Natural killer cell treated with Interleukin-12 subunit alpha and Interleukin-12 subunit beta and Interleukin-15 and Interleukin-18, amount 100 ng/mL, for 72 hours (primary cell): ENCODE measurements at regions not wholly inside any gene's neighbourhood (a gene's known extent, or its start where the extent isn't known, plus 50 kb on each side); places are given as distances from the start of the nearest gene placed in this dataset.

Source experiments
- ATAC-seq, 2 donors: fragments of 150-1000 bp; cut with Tn5 transposase in 1 of 2; sonication (Bioruptor Pico), chemical (Tn5 transposase) in 1 of 2; 2 replicates each; pipeline ENCODE4 v1.10.0; 2021
- DNase-seq: peaks from one replicate; pipeline ENCODE4 v3.0.0; 2022; ENCODE audit warnings: low spot score
- H3K27ac Mint-ChIP-seq, 2 donors: 1 replicate in 1 of 2; 2 replicates in 1 of 2; pipeline ENCODE4 v1.8.0; 2022; ENCODE audit warnings: mixed read lengths in 2 of 2, mild to moderate bottlenecking in 1 of 2, moderate library complexity in 1 of 2
- H3K27me3 Mint-ChIP-seq, 2 donors: 1 replicate in 1 of 2; 2 replicates in 1 of 2; pipeline ENCODE4 v1.8.0; 2022; ENCODE audit warnings: mixed read lengths in 2 of 2
- H3K36me3 Mint-ChIP-seq: one replicate; pipeline ENCODE4 v1.8.0; 2022; ENCODE audit warnings: mixed read lengths
- H3K4me1 Mint-ChIP-seq, 2 donors: 1 replicate in 1 of 2; 2 replicates in 1 of 2; pipeline ENCODE4 v1.8.0; 2022; ENCODE audit warnings: low read depth in 2 of 2, mixed read lengths in 2 of 2, mild to moderate bottlenecking in 1 of 2
- H3K4me3 Mint-ChIP-seq: one replicate; pipeline ENCODE4 v1.8.0; 2022; ENCODE audit warnings: mixed read lengths
- H3K9me3 Mint-ChIP-seq: 2 replicates; pipeline ENCODE4 v1.8.0; 2022; ENCODE audit warnings: mixed read lengths

DNA sequence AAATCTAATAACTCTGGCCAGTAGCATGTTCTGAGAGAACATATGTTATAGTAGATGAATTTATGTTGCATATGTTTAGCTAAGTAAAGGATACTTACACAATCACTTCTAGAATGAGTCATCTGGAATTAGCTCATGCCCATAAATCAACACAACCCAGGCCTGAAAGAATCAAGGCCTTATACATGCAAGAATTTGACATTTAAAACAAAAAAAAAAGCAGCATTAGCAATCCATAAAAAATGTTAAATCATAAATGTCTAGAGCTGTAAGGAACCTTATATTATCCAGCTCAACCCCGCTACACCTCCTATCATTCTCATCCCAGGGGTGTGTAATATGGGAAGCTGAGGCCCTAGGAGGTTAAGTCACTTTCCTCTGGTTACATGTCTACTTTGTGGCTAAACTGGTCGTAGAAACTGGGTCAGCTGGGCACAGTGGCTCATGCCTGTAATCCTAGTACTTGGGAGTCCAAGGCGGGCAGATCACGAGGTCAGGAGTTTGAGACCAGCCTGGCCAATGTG lies 105.2 kb upstream of the CARMIL1 start:
- ATAC-seq (peak; percentile 82 to 87), DNase-seq (peak; percentile 70)
- Mint-ChIP-seq H3K27ac (peak overlapping the region; percentile 71 to 84), H3K27me3 (no peaks in the 10 kb centered on the region), H3K36me3 (no peaks in the 10 kb centered on the region), H3K4me3 (peak overlapping the region; percentile 53), H3K4me1 (peaks cover 59 to 63% of the 10 kb centered on the region in 2 donors), H3K9me3 (no peaks in the 10 kb centered on the region)

DNA sequence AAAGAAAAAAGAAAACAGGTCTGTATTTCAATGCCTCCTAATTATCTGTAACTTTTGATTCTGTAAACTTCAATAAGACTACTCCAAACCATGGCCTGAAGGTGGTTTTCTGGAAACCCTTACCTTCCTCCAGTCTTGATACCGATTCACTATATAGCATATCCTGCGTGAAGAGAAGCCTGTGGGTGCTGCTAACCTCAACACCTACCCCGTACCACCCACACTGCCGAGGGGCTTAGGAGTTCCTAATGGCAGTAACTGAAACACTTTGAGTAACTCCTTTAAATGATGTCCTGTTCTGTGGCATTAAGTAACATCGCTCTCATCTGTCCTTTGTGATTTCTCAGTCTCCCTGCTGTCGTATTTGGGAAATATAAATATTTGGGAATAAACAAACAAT lies 104.5 kb upstream of the CARMIL1 start:
- H3K4me3 Mint-ChIP-seq = peak overlapping the region; percentile 53

DNA sequence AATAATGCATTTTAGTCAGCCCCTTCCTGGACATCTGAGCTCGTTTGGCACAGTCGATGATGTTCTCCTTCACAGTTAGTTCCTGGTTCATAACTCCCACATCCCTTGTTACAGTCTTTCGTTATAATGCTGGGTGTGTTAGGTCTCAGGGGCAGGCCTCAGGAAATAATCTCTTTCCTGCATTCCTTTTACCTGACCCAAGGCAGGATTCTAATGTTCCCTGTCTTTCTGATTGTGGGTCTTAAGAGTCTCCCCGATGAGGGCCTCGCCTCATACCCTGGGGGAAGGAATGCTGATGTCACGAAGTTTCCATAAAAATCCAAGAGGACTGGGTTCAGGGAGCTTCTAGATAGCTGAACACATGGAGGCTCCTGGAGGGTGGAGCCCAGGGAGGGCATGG lies 104.0 kb upstream of the CARMIL1 start:
- H3K27me3 Mint-ChIP-seq = no peaks in the 10 kb centered on the region
- peak overlapping the region; percentile 53 for H3K4me3 Mint-ChIP-seq
- peaks cover 61 to 66% of the 10 kb centered on the region in 2 donors for H3K4me1 Mint-ChIP-seq
- H3K36me3 Mint-ChIP-seq = no peaks in the 10 kb centered on the region
- ATAC-seq (no peak), DNase-seq (no peak)
- peak overlapping the region; percentile 71 to 84 for H3K27ac Mint-ChIP-seq
- no peaks in the 10 kb centered on the region for H3K9me3 Mint-ChIP-seq

More for the DNA sequence above, 104.5 kb upstream of the CARMIL1 start:
- ATAC-seq (peak; percentile 49 to 54), DNase-seq (no peak)
- Mint-ChIP-seq H3K9me3 (no peaks in the 10 kb centered on the region), H3K27me3 (no peaks in the 10 kb centered on the region), H3K36me3 (no peaks in the 10 kb centered on the region), H3K27ac (peak overlapping the region; percentile 71 to 84), H3K4me1 (peaks cover 64 to 65% of the 10 kb centered on the region in 2 donors)

DNA sequence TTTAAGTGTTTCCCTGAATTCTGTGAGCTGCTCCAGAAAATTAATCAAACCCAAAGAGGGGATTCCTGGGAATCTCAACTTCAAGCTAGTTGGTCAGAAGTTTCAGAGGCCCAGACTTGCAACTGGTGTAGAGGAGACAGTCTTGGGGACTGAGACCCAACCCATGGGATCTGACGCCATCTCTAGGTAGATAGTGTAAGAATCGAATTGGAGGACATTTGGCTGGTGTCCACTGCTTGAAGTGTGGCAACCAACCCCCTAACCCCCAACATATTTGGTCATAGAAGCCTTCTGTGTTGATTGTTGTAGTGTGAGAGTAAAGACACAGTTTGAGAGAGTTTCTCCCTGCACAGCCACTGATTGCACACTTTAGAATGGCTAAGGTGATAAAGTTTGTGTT lies 103.5 kb upstream of the CARMIL1 start:
- peak overlapping the region; percentile 26 for H3K4me3 Mint-ChIP-seq
- H3K27me3 Mint-ChIP-seq = no peaks in the 10 kb centered on the region
- H3K9me3 Mint-ChIP-seq = no peaks in the 10 kb centered on the region
- ATAC-seq (no peak), DNase-seq (no peak)
- peak overlapping the region; percentile 71 to 84 for H3K27ac Mint-ChIP-seq
- peaks cover 65 to 70% of the 10 kb centered on the region in 2 donors for H3K4me1 Mint-ChIP-seq
- H3K36me3 Mint-ChIP-seq = no peaks in the 10 kb centered on the region

DNA sequence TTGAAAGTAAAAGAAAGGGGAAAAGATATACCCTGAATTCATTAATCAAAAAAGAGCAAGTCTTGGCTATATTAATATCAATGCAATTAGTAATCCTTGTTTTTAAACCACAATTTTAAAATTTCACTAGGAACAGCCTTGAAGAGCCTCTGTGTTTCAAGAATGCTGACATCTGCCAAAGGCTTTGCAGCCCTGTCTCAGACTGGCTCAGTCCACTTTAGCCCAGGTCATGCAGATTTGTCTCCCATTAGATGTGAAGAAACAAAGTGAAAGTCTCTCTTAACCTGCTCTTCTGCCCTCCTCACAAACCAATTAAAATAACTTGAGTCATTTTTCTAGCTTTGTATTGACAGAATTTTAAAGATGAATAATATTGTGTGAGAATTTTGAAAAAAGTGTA lies 102.7 kb upstream of the CARMIL1 start:
- no peak for ATAC-seq

DNA sequence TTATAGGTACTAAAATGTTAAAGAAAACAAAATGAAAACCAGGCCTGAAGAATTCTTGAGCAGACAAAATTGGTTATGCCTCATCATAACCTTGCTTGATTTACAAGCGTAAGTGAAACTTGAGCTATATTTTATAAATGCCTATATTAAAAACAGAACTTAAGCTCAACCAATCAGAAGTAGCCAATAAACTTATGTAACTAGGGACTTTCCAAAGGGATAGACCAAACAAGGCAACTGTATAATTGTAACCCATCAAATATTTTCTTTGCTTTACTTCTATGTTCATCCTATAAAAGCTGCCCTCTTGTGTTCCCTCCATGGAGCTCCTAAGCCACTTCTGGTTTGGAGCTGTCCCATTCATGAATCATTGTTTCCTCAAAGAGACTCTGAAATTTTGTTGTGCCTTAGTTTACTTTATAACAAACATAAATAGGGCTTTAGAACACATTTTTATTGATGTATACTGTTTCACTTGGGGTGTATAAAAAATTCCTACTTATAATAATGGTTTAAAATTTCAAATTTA lies 101.6 kb upstream of the CARMIL1 start:
- no peak for ATAC-seq
- H3K27ac Mint-ChIP-seq = peak overlapping the region; percentile 88 to 89
- H3K36me3 Mint-ChIP-seq = no peaks in the 10 kb centered on the region
- H3K9me3 Mint-ChIP-seq = no peaks in the 10 kb centered on the region
- no peak for DNase-seq
- H3K27me3 Mint-ChIP-seq = no peaks in the 10 kb centered on the region
- H3K4me1 Mint-ChIP-seq = peaks cover 64 to 73% of the 10 kb centered on the region in 2 donors
- no peak overlapping the region for H3K4me3 Mint-ChIP-seq

More for the DNA sequence above, 102.7 kb upstream of the CARMIL1 start:
- DNase-seq = no peak
- Mint-ChIP-seq H3K9me3 (no peaks in the 10 kb centered on the region), H3K27me3 (no peaks in the 10 kb centered on the region), H3K27ac (peak overlapping the region; percentile 71 to 89), H3K4me1 (peaks cover 63 to 68% of the 10 kb centered on the region in 2 donors), H3K36me3 (no peaks in the 10 kb centered on the region), H3K4me3 (peak overlapping the region; percentile 17)

DNA sequence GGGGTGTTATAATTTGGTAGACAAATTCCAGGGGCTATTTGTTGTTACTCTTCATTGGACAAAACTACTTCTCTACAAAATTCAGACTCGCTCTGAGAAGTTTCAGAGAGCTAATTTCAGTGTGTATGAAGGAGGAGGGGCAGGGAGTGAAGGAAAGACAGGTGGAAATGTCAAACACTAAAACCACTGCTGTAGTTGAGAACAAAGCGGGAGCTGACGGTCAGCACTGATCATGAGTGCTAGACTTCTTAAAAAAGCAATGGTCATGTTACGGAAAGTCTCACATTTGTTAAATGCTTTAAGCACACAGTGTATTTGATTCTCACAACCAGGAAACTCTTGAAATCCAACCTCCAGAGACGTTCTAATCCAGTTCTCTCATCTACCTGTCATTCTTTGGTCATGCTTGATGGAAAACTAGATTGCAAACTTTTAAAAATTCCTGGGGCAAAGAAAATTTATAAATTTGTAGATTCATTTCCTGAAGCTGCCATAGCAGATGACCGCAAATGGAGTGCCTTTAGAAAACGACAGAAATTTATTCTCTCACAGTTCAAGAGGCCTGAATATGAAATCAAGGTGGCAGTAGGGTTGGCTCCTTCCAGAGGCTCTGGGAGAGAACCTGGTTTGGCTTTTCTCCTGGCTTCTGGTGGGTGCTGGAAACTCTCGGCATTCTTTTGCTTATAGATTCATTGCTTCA lies 100.7 kb upstream of the CARMIL1 start:
- Mint-ChIP-seq H3K27ac (peak overlapping the region; percentile 88 to 89), H3K36me3 (no peaks in the 10 kb centered on the region), H3K9me3 (no peaks in the 10 kb centered on the region), H3K4me3 (peak overlapping the region; percentile 63), H3K27me3 (peaks cover 0 to 3% of the 10 kb centered on the region in 2 donors), H3K4me1 (peaks cover 58 to 70% of the 10 kb centered on the region in 2 donors)
- no peak for DNase-seq
- no peak for ATAC-seq

DNA sequence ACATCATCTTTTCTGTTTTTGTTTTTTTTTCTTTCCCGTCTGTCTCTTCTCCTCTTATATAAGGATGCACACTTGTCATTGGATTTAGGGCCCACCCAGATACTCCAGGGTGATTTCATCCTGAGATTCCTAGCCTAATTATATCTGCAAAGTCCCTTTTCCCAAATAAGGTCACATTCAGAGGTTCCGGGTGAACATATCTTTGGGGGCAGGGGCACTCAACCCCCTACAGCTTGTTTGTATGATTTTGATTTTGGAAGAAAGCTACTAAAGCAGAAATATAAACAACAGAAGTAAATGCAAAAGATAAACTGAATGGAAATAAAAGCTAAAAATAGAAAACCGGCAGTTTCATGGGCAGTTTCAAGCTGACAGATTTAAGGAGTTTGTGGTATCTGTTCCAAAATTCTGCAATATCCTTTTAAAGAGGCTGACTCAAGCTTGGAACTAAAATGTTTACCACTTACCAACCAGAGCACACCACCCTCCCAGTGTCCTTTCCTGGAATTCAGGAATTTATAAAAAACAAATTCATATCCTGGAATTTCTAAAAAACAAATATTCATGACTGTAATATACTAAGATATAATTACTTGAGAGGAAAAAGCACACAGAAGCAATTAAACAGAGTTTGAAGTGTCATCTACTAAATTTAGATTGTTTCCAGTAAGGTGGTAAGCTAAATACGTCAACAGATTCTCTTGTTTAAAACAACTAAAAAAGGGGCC lies 100.0 kb upstream of the CARMIL1 start:
- DNase-seq (no peak), ATAC-seq (peak; percentile 60 to 67)
- H3K27ac Mint-ChIP-seq = peak overlapping the region; percentile 88 to 89
- H3K27me3 Mint-ChIP-seq = peaks cover 0 to 3% of the 10 kb centered on the region in 2 donors
- H3K4me3 Mint-ChIP-seq = peak overlapping the region; percentile 63
- H3K36me3 Mint-ChIP-seq = no peaks in the 10 kb centered on the region
- peaks cover 51 to 62% of the 10 kb centered on the region in 2 donors for H3K4me1 Mint-ChIP-seq
- no peaks in the 10 kb centered on the region for H3K9me3 Mint-ChIP-seq

DNA sequence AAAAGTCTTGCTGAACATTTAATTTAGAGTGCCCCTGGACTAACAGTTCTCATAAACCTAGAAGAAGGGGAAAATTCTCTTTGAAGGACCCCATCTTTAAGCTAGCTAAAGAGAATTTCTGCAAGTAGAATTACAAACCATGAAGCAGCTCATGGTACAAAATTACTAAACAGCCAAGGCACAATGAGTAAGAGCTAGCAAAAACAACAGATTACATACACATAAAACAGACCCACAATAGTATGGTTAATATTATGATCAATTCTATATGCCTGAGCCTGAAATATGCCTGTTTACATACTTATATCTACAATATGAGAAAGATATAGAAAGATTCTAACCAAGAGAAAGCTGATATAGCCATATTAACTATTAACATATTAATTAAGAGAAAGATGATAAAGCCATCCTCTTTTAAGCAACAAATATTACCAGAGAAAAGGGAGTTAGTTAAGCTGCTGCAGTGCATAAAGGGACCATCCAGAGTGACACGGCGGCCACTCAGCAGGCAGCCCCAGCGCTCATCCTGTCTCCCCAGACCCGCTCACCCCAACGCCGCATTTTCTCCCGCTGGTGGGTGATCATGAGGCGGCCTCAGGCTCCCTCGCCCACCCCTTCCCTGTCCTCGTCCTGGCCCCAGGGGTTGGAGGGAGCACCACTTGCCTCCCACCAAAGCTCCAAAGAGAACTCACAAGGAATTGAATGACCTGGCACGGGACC lies 98.4 kb upstream of the CARMIL1 start:
- DNase-seq (no peak), ATAC-seq (no peak)
- peaks cover 38 to 49% of the 10 kb centered on the region in 2 donors for H3K4me1 Mint-ChIP-seq
- peak overlapping the region; percentile 88 to 89 for H3K27ac Mint-ChIP-seq
- H3K36me3 Mint-ChIP-seq = no peaks in the 10 kb centered on the region
- H3K9me3 Mint-ChIP-seq = no peaks in the 10 kb centered on the region
- peak overlapping the region; percentile 63 for H3K4me3 Mint-ChIP-seq
- H3K27me3 Mint-ChIP-seq = peaks cover 0 to 5% of the 10 kb centered on the region in 2 donors

DNA sequence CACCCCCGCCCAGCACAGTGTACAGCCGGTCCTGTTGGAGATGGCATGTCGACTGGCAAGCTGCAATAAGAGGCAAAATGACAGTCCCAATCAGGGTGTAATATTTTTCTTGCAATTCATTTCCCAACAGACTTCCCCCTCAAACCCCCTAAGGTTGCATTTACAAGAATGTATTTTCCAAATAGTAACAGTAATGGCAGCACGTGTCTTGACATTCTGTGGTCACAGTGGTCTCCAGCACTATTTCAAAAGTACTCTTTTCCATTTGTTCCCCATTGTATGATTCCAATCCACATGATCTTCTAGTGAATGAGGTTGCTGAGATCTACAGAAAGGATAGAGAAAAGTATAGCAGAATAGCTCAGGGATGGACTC lies 97.8 kb upstream of the CARMIL1 start:
- peaks cover 0 to 6% of the 10 kb centered on the region in 2 donors for H3K27me3 Mint-ChIP-seq
- peaks cover 34 to 51% of the 10 kb centered on the region in 2 donors for H3K4me1 Mint-ChIP-seq
- no peak for ATAC-seq
- no peaks in the 10 kb centered on the region for H3K36me3 Mint-ChIP-seq
- peak overlapping the region; percentile 60 to 69 for H3K27ac Mint-ChIP-seq
- H3K4me3 Mint-ChIP-seq = peak overlapping the region; percentile 33
- DNase-seq = no peak
- no peaks in the 10 kb centered on the region for H3K9me3 Mint-ChIP-seq

DNA sequence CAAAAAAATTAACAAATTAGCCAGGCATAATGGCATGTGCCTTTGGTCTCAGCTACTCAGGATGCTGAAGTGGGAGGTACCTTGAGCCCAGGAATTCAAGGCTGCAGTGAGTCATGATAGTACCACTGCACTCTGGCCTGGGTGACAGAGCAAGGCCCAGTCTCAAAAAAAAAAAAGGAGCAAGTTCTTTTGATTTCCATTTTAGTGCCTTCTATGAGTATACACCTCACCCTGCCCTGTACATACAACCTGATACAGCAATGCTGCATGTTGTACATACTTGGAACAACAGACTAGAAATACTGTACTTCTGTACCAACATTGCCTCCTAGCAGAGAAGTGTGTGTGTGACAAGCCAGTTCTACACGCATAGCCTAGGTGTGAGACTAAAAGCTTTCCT lies 97.3 kb upstream of the CARMIL1 start:
- peak overlapping the region; percentile 33 for H3K4me3 Mint-ChIP-seq
- H3K9me3 Mint-ChIP-seq = no peaks in the 10 kb centered on the region
- DNase-seq = no peak
- peaks cover 38 to 57% of the 10 kb centered on the region in 2 donors for H3K4me1 Mint-ChIP-seq
- peak; percentile 65 to 72 for ATAC-seq
- H3K27ac Mint-ChIP-seq = peak overlapping the region; percentile 60 to 69
- H3K27me3 Mint-ChIP-seq = peaks cover 0 to 8% of the 10 kb centered on the region in 2 donors
- H3K36me3 Mint-ChIP-seq = no peaks in the 10 kb centered on the region

DNA sequence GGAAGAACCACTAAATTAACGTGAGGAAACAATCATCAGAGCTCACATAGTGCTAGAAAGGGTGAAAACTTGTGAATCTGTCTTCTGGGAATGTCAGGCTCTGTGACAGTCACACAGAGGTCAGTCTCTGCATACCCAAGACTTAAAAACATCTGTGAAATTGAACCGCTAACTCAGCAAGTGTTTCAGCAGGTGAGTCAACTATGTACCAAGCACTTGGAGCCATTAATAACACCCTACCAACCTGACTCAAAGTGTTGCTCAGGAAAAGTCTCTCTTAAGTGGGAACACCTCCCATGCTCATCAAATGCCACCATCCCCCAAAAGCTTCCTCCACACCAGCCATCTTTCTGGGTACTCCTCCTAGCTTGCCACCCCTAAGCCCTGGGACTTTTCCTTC lies 92.3 kb upstream of the CARMIL1 start:
- Mint-ChIP-seq H3K4me3 (peak overlapping the region; percentile 37), H3K36me3 (no peaks in the 10 kb centered on the region), H3K27ac (no peak overlapping the region), H3K9me3 (no peaks in the 10 kb centered on the region), H3K27me3 (peaks cover 19 to 21% of the 10 kb centered on the region in 2 donors), H3K4me1 (peaks cover 18 to 25% of the 10 kb centered on the region in 2 donors)
- no peak for DNase-seq
- peak; percentile 56 to 73 for ATAC-seq

DNA sequence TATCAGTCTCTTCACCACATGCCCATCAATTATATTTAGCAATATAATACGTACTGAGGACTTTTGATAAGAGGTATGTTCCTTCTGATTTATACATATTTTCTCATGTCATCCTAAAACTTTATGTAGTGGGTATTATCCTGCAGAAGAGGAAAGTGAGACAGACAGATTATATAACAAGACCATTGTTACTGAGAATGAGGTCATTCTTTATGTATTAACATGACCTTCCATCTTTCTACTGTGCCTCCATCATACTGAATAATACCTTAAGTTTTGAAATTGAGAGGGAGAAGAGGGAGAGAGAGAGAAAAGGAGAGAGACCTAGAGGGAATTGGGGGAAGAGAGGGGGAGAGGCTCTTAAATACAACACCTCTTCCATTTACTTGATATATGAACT lies 90.9 kb upstream of the CARMIL1 start:
- ATAC-seq (no peak), DNase-seq (no peak)
- no peaks in the 10 kb centered on the region for H3K36me3 Mint-ChIP-seq
- H3K4me1 Mint-ChIP-seq = peaks cover 13 to 15% of the 10 kb centered on the region in 2 donors
- H3K9me3 Mint-ChIP-seq = no peaks in the 10 kb centered on the region
- peaks cover 22 to 33% of the 10 kb centered on the region in 2 donors for H3K27me3 Mint-ChIP-seq
- no peak overlapping the region for H3K4me3 Mint-ChIP-seq
- no peak overlapping the region for H3K27ac Mint-ChIP-seq
